GM12878 (cell line): ENCODE measurements at regions not wholly inside any gene's neighbourhood (a gene's known extent, or its start where the extent isn't known, plus 50 kb on each side); places are given as distances from the start of the nearest gene placed in this dataset.
A peak's percentile ranks its signal among the peaks of the same experiment; 100 is the strongest.

Experiments
- ATAC-seq: fragments of 200-7000 bp; cut with Tn5 transposase; 3 replicates; pipeline ENCODE4 v1.9.1; 2020; ENCODE audit warnings: mild to moderate bottlenecking, moderate library complexity
- BruUV-seq: library from RNA; stranded (reverse); fragments of 400-500 nt; replicated peaks from 2 replicates; lab custom pipeline; 2021; lab: Mats Ljungman, UMichigan
- CTCF ChIA-PET: fragments of 300-600 bp; sonication (Branson Sonifier 250); formaldehyde crosslinking; extraction: SDS; loops from one replicate; lab custom pipeline; 2021; ENCODE audit warnings: inconsistent platforms; lab: Yijun Ruan, JAX
- POLR2A ChIA-PET: fragments of 350-600 bp; formaldehyde crosslinking; extraction: SDS; loops from one replicate; lab custom pipeline; 2021; ENCODE audit warnings: inconsistent platforms; lab: Charles Lee
- RAD21 ChIA-PET: fragments of 300-600 bp; sonication (Branson Sonifier 250); formaldehyde crosslinking; loops from one replicate; lab custom pipeline; 2023; ENCODE audit warnings: antibody characterized with exemption; ENCODE audit not compliant: unreplicated experiment; lab: Charles Lee
- SMC1A ChIA-PET: fragments of 300-600 bp; sonication (Branson Sonifier 250); formaldehyde crosslinking; loops from one replicate; lab custom pipeline; 2023; ENCODE audit not compliant: unreplicated experiment, uncharacterized antibody; lab: Charles Lee
- DNase-seq: peaks from one replicate; pipeline ENCODE4 v3.0.0-alpha.2; 2011; ENCODE audit warnings: low read depth, low spot score
- FAIRE-seq: peaks from 3 replicates; lab custom pipeline; 2011; peaks lifted over from hg19 to GRCh38; lab: Jason Lieb, UNC
- H2AFZ ChIP-seq: 2 replicates; pipeline ENCODE4 v1.6.0; 2011; ENCODE audit warnings: low read depth, low read length, control low read depth; ENCODE audit not compliant: control insufficient read depth
- H3K27ac ChIP-seq: 2 replicates; pipeline ENCODE4 v1.5.1; 2011; ENCODE audit warnings: control low read depth; ENCODE audit not compliant: control insufficient read depth, insufficient read depth
- H3K27me3 ChIP-seq, 2 experiments: replicated peaks in 1 of 2; 2 replicates each; pipeline versions ENCODE4 v1.6.0 to v1.6.1; 2011; ENCODE audit warnings: low read length in 1 of 2; ENCODE audit not compliant: control insufficient read depth in 2 of 2, insufficient read depth in 2 of 2
- H3K36me3 ChIP-seq, 2 experiments: 2 replicates each; pipeline ENCODE4 v1.5.1; 2011; ENCODE audit warnings: low read length in 1 of 2; ENCODE audit not compliant: control insufficient read depth in 2 of 2, insufficient read depth in 2 of 2
- H3K4me1 ChIP-seq: 2 replicates; pipeline ENCODE4 v1.6.1; 2011; ENCODE audit warnings: mild to moderate bottlenecking, low read length, moderate library complexity, mixed read lengths; ENCODE audit not compliant: control insufficient read depth, insufficient read depth
- H3K4me2 ChIP-seq: 2 replicates; pipeline ENCODE4 v1.6.0; 2011; ENCODE audit warnings: control low read depth; ENCODE audit not compliant: control insufficient read depth, insufficient read depth
- H3K4me3 ChIP-seq: fragments of 200-600 bp; sonication (generic); 2 replicates; pipeline ENCODE4 v1.5.1; 2016
- H3K79me2 ChIP-seq: 2 replicates; pipeline ENCODE4 v1.6.0; 2011; ENCODE audit warnings: low read length; ENCODE audit not compliant: control insufficient read depth, insufficient read depth
- H3K9ac ChIP-seq: 2 replicates; pipeline ENCODE4 v1.8.0; 2011; ENCODE audit warnings: low read length, control low read depth, mixed read lengths; ENCODE audit not compliant: control insufficient read depth, insufficient read depth
- H3K9me3 ChIP-seq: replicated peaks from 3 replicates; pipeline ENCODE4 v1.5.1; 2011; ENCODE audit warnings: mild to moderate bottlenecking, low read length; ENCODE audit not compliant: control insufficient read depth, insufficient read depth
- H4K20me1 ChIP-seq: 2 replicates; pipeline ENCODE4 v1.6.0; 2011; ENCODE audit not compliant: control insufficient read depth, insufficient read depth
- BCL3 ChIP-seq: IDR thresholded peaks from 2 replicates; pipeline ENCODE4 v1.6.1; 2011; ENCODE audit warnings: borderline replicate concordance, low read depth, mild to moderate bottlenecking, moderate library complexity, low read length; ENCODE audit not compliant: insufficient read depth, poor library complexity, severe bottlenecking
- CEBPZ ChIP-seq: fragments of 150-350 bp; IDR thresholded peaks from 2 replicates; pipeline ENCODE4 v1.6.1; 2016; ENCODE audit warnings: low read depth, low read length
- CUX1 ChIP-seq: IDR thresholded peaks from 2 replicates; pipeline ENCODE4 v1.6.1; 2012; ENCODE audit warnings: improper control_type of control experiment, low read depth, low read length; ENCODE audit not compliant: insufficient replicate concordance
- GABPA ChIP-seq: IDR thresholded peaks from 2 replicates; pipeline ENCODE4 v1.6.1; 2014; ENCODE audit warnings: antibody characterized with exemption, low read depth, mild to moderate bottlenecking, inconsistent platforms
- JUNB ChIP-seq: IDR thresholded peaks from 2 replicates; pipeline ENCODE4 v1.6.1; 2016; ENCODE audit warnings: antibody characterized with exemption, mild to moderate bottlenecking
- NR2C2 ChIP-seq: IDR thresholded peaks from 2 replicates; pipeline ENCODE4 v1.6.1; 2011; ENCODE audit warnings: borderline replicate concordance, low read depth; ENCODE audit not compliant: control insufficient read depth, insufficient read length
- POLR2AphosphoS2 ChIP-seq: IDR thresholded peaks from 2 replicates; pipeline ENCODE4 v1.6.1; 2011; ENCODE audit warnings: low read depth, mild to moderate bottlenecking, low read length, improper control_type of control experiment, moderate library complexity
- RB1 ChIP-seq: fragments of 450-650 bp; formaldehyde crosslinking; IDR thresholded peaks from 2 replicates; pipeline ENCODE4 v1.6.1; 2017; ENCODE audit warnings: mild to moderate bottlenecking, borderline replicate concordance
- RCOR1 ChIP-seq: conservative IDR thresholded peaks from 2 replicates; pipeline ENCODE4 v1.6.1; 2012; ENCODE audit warnings: low read depth, low read length, improper control_type of control experiment
- SPI1 ChIP-seq: IDR thresholded peaks from 2 replicates; pipeline ENCODE4 v1.6.1; 2011; ENCODE audit warnings: low read depth, mild to moderate bottlenecking, low read length, moderate library complexity, borderline replicate concordance; ENCODE audit not compliant: insufficient read depth
- WGBS: methylation state at CpG from one replicate; pipeline ENCODE4 v1.1.6; 2016; ENCODE audit warnings: low lambda C conversion rate; ENCODE audit not compliant: insufficient replicate concordance, insufficient coverage; ENCODE audit errors: missing lambda C conversion rate; 5-methylcytosine and 5-hydroxymethylcytosine counted together
- in situ Hi-C: fragments of 300-500 bp; cut with MboI; formaldehyde crosslinking; loops from 9 replicates; pipeline ENCODE4 v1.14.3; 2018; ENCODE audit warnings: mixed read lengths
- intact Hi-C: fragments of 100-400 bp; cut with micrococcal nuclease; formaldehyde crosslinking; loops from one replicate; pipeline ENCODE4 v1.14.2; 2022; ENCODE audit not compliant: unreplicated experiment

- TF ChIP-seq CEBPZ = no peak
Measured at GRCh38 chr5:18745988-18746615, 1111.8 kb downstream of the TAF11L14 start (continued).

GRCh38 chr5:18749763-18750162 lies 1115.5 kb downstream of the TAF11L14 start:
- ATAC-seq (peak; percentile 8), FAIRE-seq (no peak), DNase-seq (no peak)
- in situ Hi-C loops = loop anchor here (25.0 kb wide), 1 partner anchor 1512 kb away; no protein-coding TSS in a partner anchor
- H3K36me3 ChIP-seq = no peaks in the 10 kb centered on the region
- H3K27ac ChIP-seq = no peak overlapping the region
- CTCF ChIA-PET = no interaction called here
- POLR2A ChIA-PET = no interaction called here
- peak overlapping the region; percentile 37 for H2AFZ ChIP-seq
- no peak overlapping the region for H3K4me2 ChIP-seq
- RAD21 ChIA-PET = no interaction called here
- H3K79me2 ChIP-seq = peaks cover 6% of the 10 kb centered on the region
- peaks cover 21% of the 10 kb centered on the region for H3K4me1 ChIP-seq
- intact Hi-C loops = no loop called here
- WGBS = 0% methylated on average over 4 of the region's 4 CpGs
- BruUV-seq = no TSS peak
- SMC1A ChIA-PET = interaction anchor here (1.7 kb wide), 1 partner anchor 9 kb away, joined by 4 read pairs; no protein-coding TSS in a partner anchor
- no peaks in the 10 kb centered on the region for H4K20me1 ChIP-seq
- H3K27me3 ChIP-seq = no peaks in the 10 kb centered on the region
- peaks cover 12% of the 10 kb centered on the region; the same call in 2 of the 3 replicates for H3K9me3 ChIP-seq
- H3K9ac ChIP-seq = no peak overlapping the region
- H3K4me3 ChIP-seq = no peak overlapping the region
- TF ChIP-seq NR2C2 (no peak), CUX1 (no peak), SPI1 (peak; percentile 50; the same call in 1 of the 2 replicates), POLR2AphosphoS2 (no peak), RCOR1 (no peak), GABPA (no peak), RB1 (no peak), BCL3 (no peak), JUNB (peak; percentile 74)
